ENCODE measurements at regions not wholly inside any gene's neighbourhood (a gene's known extent, or its start where the extent isn't known, plus 50 kb on each side); places are given as distances from the start of the nearest gene placed in this dataset.
"Not testable (repeated sequence)": the region's sequence is repeated elsewhere in the genome, so short reads cannot be mapped to it uniquely, and the experiment has no call there.

DNA sequence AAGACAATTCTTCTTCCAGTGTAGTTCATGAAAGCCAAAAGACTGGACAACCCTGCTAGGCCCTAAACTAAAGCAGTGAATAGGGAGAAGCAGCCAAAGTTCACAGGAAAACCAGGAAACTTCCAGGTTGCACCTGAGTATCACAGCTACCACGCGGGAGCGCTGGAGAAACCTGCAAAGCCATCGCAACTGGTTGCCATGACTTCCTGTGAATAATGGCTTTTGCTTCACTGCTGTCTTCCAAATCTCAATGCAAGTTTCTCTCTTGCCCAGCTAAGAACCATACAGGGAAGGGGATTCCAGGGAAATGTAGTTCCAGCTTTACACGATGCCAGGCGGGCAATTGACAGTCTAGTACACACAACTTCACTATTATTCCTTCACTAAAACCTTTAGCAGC lies 114.1 kb downstream of the GXYLT1 start:
- DNase-seq (ENCODE audit: low spot score): no peak

- no peak for DNase-seq (ENCODE audit: low spot score)
These were observed 117.1 kb downstream of the GXYLT1 start for GRCh38 chr12:42027546-42027945.

DNA sequence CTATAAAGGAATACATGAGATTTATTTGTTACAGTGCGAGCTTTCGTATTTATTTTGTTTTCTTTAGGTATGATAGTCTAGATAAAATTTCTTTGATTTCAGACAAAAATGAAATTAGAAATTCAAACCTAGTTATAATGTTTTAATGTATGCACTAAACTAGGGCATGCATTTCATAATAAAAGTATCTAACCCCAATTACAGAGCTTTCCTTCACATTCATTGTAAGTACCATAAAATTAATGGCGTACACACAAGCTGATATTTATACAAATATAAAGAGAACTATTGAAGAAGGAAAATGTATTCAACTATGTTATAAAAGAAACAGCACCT lies 120.2 kb downstream of the GXYLT1 start:
- DNase-seq (ENCODE audit: low spot score): no peak

DNA sequence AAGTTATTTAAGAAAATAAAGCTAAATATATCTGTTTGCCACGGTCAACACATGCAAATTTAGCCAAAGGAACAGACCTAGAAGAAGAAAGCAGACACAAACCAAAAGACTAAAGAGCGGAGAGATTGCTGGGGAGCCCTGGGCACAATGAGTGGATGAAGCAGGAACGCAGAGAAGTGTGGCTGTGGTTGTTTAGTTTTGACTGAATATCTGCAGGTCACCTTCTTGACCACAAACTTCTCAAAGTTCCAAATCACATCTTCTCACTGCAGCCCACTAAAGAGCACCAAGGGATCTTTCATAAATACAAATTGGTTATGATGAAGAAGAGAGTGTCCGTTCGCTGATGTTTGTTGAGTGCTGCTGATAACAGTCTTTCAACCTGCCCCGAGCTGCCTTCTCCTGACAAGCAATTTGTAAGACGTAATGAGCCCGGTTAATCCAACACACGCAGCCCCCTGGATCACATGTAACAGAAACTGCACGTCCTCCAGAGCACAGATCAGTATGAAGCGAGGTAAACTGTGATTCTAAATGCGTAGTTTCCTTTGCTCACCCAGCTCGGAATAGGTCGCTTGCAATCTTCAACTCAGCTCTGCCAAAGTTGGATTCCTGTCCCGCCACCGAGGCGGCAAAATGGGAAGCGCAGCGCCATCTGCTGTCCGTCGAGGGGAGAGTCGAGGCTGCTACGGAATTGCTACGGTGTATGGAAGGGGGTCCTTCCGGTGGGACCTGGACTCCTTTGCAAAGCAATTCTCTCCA lies 120.8 kb downstream of the GXYLT1 start:
- DNase-seq (ENCODE audit: low spot score): peak; percentile 81

DNA sequence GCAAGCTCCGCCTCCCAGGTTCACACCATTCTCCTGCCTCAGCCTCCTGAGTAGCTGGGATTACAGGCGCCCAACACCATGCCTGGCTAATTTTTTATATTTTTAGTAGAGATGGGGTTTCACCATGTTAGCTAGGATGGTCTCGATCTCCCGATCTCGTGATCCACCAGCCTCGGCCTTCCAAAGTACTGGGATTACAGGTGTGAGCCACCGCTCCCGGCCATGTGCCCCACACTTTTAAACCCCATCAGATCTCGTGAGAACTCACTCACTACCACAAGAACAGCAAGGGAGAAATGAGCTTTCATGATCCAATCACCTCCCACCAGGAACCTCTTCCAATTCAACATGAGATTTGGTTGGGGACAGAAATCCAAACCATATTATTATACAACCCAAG lies 122.7 kb downstream of the GXYLT1 start:
- not testable (repeated sequence) for DNase-seq (ENCODE audit: low spot score)

DNA sequence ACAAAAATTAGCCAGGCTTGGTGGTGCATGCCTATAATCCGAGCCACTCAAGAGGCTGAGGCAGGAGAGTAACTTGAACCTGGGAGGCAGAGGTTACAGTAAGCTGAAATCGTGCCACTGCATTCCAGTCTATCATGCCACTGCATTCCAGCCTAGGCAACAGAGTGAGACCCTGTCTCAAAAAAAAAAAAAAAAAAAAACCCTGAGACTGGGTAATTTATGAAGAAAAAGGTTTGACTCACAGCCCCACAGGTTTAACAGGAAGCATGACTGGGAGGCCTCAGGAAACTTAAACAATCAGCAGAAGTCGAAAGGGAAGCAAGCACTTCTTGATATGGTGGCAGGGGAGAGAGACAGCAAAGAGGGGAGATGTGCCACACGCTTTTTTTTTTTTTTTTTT lies 123.2 kb downstream of the GXYLT1 start:
- no peak for DNase-seq (ENCODE audit: low spot score)

DNA sequence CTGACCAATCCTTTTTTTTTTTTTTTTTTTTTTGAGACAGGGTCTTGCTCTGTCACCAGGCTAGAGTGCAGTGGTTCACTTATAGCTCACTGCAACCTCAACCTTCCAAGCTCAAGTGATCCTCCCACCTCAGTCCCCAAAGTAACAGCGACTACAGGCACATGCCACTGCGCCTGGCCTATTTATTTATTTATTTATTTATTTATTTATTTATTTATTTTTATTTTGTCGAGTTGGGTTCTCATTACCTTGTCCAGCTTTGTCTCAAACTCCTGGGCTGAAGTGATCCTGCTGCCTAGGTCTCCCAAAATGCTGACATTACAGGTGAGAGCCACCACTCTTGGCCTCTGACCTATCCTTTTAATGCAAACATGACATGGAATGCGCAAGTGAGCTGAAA lies 124.4 kb downstream of the GXYLT1 start:
- DNase-seq (ENCODE audit: low spot score): no peak

DNA sequence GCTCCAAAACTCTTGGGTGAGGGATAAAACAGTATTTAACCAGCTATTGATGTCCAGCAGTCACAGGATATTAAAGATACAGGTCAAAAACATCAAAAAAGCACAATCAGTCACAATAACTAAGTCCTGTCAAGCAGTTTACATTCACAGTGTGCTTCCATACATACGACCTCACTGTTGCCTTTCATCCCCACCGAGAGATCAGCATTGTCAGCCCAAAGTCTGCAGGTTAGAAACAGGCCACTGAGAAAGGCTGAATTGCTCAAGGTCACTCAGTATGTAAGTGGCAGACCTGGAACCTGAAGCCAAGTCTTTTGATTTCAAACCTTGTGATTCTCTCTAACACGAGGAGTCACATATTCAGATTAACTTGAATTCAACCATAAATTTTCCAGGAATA lies 124.9 kb downstream of the GXYLT1 start:
- peak; percentile 31 for DNase-seq (ENCODE audit: low spot score)

DNA sequence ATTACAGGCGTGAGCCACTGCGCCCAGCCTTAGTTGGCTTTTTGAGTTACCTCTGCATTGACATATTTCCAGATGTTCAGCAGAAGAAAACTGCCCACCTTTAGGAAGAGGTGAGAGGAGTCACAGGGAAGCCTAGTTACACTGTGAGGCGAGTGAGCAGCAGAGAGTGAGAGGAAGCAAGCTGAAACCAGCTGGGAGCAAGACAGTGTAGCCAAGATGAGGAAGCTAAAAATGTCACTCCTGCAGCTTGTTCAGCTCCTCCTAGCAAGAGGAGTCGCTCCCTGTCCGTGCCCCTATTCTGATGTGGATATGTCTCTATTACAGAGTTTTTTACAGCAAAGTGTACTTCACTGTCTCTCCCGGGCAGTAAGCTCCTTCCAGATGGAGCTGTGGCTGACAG lies 127.6 kb downstream of the GXYLT1 start:
- no peak for DNase-seq (ENCODE audit: low spot score)

- no peak for DNase-seq (ENCODE audit: low spot score)
These were observed 129.6 kb downstream of the GXYLT1 start for GRCh38 chr12:42015051-42015461.

GRCh38 chr12:42012501-42012900 lies 132.2 kb downstream of the GXYLT1 start:
- peak; percentile 27 for DNase-seq (ENCODE audit: low spot score)

GRCh38 chr12:42010715-42011114 lies 134.0 kb downstream of the GXYLT1 start:
- no peak for DNase-seq (ENCODE audit: low spot score)

GRCh38 chr12:42010257-42010656 lies 134.4 kb downstream of the GXYLT1 start:
- no peak for DNase-seq (ENCODE audit: low spot score)

GRCh38 chr12:42008996-42009395 lies 135.7 kb downstream of the GXYLT1 start:
- DNase-seq (ENCODE audit: low spot score): no peak

GRCh38 chr12:42003031-42003430 lies 141.6 kb downstream of the GXYLT1 start:
- DNase-seq (ENCODE audit: low spot score): no peak

DNA sequence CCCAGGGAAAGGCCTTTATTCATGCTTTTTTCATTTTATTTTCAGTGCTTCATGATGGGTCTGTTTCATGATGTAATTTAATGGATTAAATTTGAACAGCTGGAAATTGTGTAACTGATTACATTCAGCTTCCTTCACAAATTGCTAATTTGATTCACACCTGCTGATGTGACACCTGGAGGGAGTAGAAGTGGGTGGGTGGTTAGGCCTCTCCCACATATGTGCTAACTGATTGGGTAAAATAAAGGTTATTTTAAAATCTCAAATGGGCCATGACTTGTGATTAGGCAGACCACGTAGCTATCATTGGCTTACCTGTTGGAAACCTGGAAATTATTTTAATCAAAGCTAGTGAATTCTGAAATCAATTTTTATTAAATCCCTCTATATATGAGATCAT lies 142.1 kb downstream of the GXYLT1 start:
- no peak for DNase-seq (ENCODE audit: low spot score)

DNA sequence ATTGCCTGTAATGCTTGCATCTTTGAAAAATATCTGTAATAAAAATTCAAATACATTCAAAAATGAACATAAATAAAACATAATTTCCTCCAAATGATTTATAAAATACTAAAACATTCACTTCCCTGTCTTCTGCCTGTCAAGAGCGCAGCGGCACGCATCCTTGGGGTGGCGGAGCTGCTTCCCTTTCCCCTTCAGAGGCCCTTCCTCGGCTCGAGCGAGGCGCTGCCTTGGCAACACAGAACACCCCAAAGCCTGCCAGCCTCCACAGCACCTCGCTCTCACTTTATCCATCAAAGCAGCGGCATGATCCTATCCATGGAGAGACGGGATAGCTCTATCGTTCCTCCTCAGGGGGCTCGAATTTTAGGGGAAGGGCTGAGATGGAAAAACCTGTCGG lies 146.2 kb downstream of the GXYLT1 start:
- DNase-seq (ENCODE audit: low spot score): no peak

GRCh38 chr12:41993283-41993682 lies 151.4 kb downstream of the GXYLT1 start:
- DNase-seq (ENCODE audit: low spot score): no peak

DNA sequence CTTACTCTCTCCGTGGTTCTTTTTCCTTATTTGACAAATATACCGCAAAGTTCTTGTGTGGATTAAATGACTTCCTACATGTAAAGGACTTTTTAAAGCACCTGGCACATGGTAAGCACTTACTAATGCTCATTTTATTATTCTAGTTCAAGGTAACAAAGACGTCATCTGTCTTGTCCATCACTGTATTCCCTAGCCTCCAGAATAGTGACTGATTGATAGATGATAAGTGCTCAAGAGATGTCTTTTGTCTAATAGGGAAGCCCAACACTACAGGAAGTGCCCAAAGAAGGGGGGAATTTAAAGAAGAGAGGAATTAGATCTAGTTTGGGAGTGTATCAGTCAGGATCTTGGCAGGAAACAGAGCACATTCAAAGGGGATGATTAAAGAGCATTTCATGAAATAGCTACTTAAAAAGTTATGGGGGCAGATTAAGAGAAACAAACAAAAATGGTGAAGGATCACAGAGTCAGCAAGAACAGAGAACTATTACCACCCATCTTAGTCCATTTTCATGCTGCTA lies 151.9 kb downstream of the GXYLT1 start:
- no peak for DNase-seq (ENCODE audit: low spot score)

DNA sequence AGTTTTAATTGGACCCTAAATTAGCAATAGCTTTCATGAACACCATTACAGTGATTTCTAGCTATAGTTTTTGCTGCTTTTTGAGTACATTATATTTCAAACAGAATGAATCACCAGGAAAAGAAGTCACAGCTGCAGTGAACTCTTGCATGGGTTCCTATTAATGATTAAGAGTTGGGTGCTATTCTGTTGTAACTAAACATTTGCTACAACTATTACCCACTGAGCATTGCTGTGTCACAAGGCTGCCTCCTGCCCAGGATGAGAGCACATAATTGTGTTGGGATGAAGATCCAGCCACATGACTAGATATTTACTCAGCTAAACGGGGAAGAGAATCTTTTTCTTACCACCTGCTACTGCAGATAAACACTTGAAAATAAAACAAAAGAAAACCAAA lies 152.7 kb downstream of the GXYLT1 start:
- DNase-seq (ENCODE audit: low spot score): no peak

GRCh38 chr12:41988715-41989114 lies 156.0 kb downstream of the GXYLT1 start:
- no peak for DNase-seq (ENCODE audit: low spot score)

DNA sequence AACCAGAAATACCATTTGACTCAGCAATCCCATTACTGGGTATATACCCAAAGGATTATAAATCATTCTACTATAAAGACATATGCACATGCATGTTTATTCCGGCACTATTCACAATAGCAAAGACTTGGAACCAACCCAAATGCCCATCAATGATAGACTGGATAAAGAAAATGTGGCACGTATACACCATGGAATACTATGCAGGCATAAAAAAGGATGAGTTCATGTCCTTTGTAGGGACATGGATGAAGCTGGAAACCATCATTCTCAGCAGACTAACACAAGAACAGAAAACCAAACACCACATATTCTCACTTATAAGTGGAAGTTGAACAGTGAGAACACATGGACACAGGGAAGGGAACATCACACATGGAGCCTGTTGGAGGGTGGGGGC lies 158.2 kb downstream of the GXYLT1 start:
- DNase-seq (ENCODE audit: low spot score): not testable (repeated sequence)

DNA sequence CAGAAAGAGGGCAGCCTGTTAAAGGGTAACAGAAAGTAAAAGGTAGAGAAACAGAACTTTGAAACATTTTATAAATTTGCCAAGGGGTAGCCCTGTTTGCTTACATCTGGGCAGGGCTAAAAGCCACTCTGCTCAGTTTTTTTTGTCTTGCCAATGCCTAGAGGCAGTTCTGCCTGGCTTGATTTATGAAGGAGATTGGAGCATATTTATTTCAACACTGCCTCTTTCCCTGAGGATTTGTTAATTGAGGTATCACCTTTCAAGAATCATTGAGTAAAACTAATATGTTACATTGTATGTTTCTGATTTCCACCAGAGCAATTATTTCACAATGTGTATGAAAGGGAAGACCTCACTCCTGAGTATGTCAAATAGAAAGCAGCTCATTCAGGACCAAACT lies 160.8 kb downstream of the GXYLT1 start:
- DNase-seq (ENCODE audit: low spot score): peak; percentile 11

DNA sequence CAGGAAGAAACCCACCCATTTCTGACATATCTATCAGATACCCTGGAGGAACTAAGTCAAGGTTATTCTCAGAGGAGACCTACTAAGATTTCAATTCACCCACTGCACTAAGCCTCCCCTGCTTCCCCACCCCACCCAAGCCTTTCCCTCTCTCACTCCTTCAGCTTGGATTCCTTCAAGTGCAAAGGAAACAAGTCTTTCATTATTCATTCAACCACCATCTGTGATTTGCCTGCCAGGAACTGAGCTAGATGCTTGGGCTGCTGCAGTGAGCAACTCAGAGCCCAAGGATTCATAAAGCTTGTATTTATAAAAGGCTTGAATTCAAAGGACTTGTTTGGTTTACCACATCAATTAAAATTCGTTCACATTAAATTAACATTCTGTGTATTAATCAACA lies 161.3 kb downstream of the GXYLT1 start:
- DNase-seq (ENCODE audit: low spot score): peak; percentile 23
